ENCODE measurements at regions not wholly inside any gene's neighbourhood (a gene's known extent, or its start where the extent isn't known, plus 50 kb on each side); places are given as distances from the start of the nearest gene placed in this dataset.
A peak's percentile ranks its signal among the peaks of the same experiment; 100 is the strongest.

- no peak overlapping the region for H3K4me3 ChIP-seq (replicated peaks in 1 of 2; ENCODE audit: low read depth in 2 of 2, low read length in 2 of 2)
- TF ChIP-seq, protein P1, sequence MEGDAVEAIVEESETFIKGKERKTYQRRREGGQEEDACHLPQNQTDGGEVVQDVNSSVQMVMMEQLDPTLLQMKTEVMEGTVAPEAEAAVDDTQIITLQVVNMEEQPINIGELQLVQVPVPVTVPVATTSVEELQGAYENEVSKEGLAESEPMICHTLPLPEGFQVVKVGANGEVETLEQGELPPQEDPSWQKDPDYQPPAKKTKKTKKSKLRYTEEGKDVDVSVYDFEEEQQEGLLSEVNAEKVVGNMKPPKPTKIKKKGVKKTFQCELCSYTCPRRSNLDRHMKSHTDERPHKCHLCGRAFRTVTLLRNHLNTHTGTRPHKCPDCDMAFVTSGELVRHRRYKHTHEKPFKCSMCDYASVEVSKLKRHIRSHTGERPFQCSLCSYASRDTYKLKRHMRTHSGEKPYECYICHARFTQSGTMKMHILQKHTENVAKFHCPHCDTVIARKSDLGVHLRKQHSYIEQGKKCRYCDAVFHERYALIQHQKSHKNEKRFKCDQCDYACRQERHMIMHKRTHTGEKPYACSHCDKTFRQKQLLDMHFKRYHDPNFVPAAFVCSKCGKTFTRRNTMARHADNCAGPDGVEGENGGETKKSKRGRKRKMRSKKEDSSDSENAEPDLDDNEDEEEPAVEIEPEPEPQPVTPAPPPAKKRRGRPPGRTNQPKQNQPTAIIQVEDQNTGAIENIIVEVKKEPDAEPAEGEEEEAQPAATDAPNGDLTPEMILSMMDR (IDR thresholded peaks at IDR 0.05; ENCODE audit: low read depth, low read length): no peak
- no peak for DNase-seq (ENCODE audit: low read depth in 2 of 2)
Measured at GRCh38 chr11:26076233-26076990, 255.5 kb upstream of the ANO3 start.

DNA sequence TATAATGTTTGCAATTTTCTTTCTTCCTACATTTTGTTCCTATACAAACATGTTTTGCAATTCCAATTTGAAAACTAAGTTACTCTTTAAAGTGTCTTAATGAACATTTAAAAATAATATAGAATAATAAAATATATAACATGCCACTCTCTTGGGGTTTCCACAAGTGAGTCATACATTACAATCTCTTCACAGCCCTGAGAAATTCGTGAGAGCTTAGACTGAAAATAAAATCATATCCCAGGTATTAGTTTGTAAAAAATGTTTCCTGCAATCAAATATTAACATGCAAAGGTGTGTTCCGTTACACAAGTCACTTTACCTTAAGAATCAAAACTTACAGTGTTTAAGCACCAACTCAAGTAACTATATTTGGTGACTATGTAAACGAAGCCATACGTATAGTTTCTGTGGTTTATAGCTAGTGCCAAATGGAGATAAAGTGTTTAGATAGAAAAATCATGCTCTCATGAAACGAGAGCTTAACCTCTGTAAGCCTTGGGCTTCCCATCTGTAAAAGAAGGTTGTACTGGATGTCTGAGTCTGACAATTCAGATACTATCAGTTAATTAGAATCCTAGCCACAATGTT is 253.6 kb upstream of the ANO3 start:
- DNase-seq (ENCODE audit: low read depth in 2 of 2): peak in 1 of 2 donors; percentile 38
- no peak overlapping the region for H3K4me3 ChIP-seq (replicated peaks in 1 of 2; ENCODE audit: low read depth in 2 of 2, low read length in 2 of 2)
- TF ChIP-seq, protein P1 (IDR thresholded peaks at IDR 0.05; ENCODE audit: low read depth, low read length): no peak

GRCh38 chr11:26084313-26084712 is 247.6 kb upstream of the ANO3 start:
- DNase-seq (ENCODE audit: low read depth in 2 of 2): no peak
- no peak overlapping the region for H3K4me3 ChIP-seq (replicated peaks in 1 of 2; ENCODE audit: low read depth in 2 of 2, low read length in 2 of 2)

DNA sequence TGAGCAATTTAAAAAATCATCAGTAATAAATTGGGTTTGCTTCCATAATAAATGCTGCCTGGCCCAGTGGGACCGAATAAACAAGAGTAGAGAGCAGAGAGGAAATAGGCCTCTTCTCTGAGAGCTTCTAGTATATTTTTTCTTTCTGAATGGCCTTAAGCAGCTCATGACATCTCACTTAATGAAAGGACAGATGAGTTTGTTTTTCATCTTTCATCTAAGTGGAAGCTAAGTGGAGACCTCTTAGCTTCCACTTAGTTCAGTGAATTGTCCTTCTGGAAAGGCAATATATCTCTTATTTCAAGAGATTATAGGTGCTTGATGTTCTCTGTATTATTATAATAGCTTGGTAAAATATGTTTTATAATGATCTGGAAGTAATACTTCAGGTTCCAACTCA is 245.9 kb upstream of the ANO3 start:
- H3K4me3 ChIP-seq (replicated peaks in 1 of 2; ENCODE audit: low read depth in 2 of 2, low read length in 2 of 2): no peak overlapping the region

More at GRCh38 chr11:26084313-26084712, 247.6 kb upstream of the ANO3 start:
- TF ChIP-seq, protein P1 (IDR thresholded peaks at IDR 0.05; ENCODE audit: low read depth, low read length): no peak

GRCh38 chr11:26087120-26087935 is 244.6 kb upstream of the ANO3 start:
- TF ChIP-seq, protein P1 (IDR thresholded peaks at IDR 0.05; ENCODE audit: low read depth, low read length): no peak
- no peak for DNase-seq (ENCODE audit: low read depth in 2 of 2)
- H3K4me3 ChIP-seq (replicated peaks in 1 of 2; ENCODE audit: low read depth in 2 of 2, low read length in 2 of 2): no peak overlapping the region

More for the DNA sequence above, 245.9 kb upstream of the ANO3 start:
- no peak for DNase-seq (ENCODE audit: low read depth in 2 of 2)
- TF ChIP-seq, protein P1 (IDR thresholded peaks at IDR 0.05; ENCODE audit: low read depth, low read length): no peak

GRCh38 chr11:26088391-26088790 is 243.5 kb upstream of the ANO3 start:
- DNase-seq (ENCODE audit: low read depth in 2 of 2): peak in 1 of 2 donors; percentile 31
- TF ChIP-seq, protein P1 (IDR thresholded peaks at IDR 0.05; ENCODE audit: low read depth, low read length): no peak
- H3K4me3 ChIP-seq (replicated peaks in 1 of 2; ENCODE audit: low read depth in 2 of 2, low read length in 2 of 2): no peak overlapping the region
